SU-DHL-6 (cell line): ENCODE measurements at regions not wholly inside any gene's neighbourhood (a gene's known extent, or its start where the extent isn't known, plus 50 kb on each side); places are given as distances from the start of the nearest gene placed in this dataset.

Experiments used
- EZH2phosphoT487 ChIP-seq: fragments of 200-600 bp; sonication (generic), shearing (Covaris generic); conservative IDR thresholded peaks from 2 replicates; pipeline ENCODE4 v1.6.1; 2018; ENCODE audit warnings: mild to moderate bottlenecking, antibody characterized with exemption, low read length, moderate library complexity, mixed read lengths
- TF ChIP-seq, protein P1 (sequence below): fragments of 200-600 bp; sonication (generic); IDR thresholded peaks from one replicate; pipeline ENCODE4 v1.5.1; 2017; ENCODE audit warnings: antibody characterized with exemption, mild to moderate bottlenecking, low read length, moderate library complexity; ENCODE audit not compliant: insufficient read depth, poor library complexity, severe bottlenecking

DNA sequence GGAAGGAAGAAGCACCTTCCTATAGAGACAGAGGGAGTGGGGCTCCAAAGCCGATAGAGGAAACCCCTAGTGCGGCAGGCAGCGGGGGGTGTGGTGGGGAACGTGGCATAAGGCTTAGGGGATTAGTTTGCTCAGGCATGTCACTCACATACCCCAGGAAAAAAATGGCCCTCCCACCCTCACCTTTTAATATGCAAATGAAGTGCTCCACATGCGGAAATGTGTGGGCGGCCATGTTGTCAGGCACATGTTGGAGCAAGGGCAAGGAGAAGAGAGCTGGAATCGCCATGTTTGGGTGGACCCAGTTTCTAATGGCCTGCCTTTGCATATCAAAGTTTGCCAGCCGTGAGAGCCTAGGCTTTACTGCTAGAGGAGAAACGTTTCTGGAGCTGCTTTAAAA, 758.8 kb downstream of the NR2F1-AS1 start:
- TF ChIP-seq, protein P1, sequence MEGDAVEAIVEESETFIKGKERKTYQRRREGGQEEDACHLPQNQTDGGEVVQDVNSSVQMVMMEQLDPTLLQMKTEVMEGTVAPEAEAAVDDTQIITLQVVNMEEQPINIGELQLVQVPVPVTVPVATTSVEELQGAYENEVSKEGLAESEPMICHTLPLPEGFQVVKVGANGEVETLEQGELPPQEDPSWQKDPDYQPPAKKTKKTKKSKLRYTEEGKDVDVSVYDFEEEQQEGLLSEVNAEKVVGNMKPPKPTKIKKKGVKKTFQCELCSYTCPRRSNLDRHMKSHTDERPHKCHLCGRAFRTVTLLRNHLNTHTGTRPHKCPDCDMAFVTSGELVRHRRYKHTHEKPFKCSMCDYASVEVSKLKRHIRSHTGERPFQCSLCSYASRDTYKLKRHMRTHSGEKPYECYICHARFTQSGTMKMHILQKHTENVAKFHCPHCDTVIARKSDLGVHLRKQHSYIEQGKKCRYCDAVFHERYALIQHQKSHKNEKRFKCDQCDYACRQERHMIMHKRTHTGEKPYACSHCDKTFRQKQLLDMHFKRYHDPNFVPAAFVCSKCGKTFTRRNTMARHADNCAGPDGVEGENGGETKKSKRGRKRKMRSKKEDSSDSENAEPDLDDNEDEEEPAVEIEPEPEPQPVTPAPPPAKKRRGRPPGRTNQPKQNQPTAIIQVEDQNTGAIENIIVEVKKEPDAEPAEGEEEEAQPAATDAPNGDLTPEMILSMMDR, result no peak
- TF ChIP-seq EZH2phosphoT487, result no peak
